ENCODE measurements at regions not wholly inside any gene's neighbourhood (a gene's known extent, or its start where the extent isn't known, plus 50 kb on each side); places are given as distances from the start of the nearest gene placed in this dataset.

- intact Hi-C loops (cut with DNase I): no loop called here
- Histone ChIP-seq H3K9me3 (no peaks in the 10 kb centered on the region), H3K27ac (no peak overlapping the region), H3K36me3 (replicated peaks in 1 of 2; ENCODE audit: insufficient read depth in 1 of 2, low read depth in 2 of 2) (no peaks in the 10 kb centered on the region), H3K4me1 (no peaks in the 10 kb centered on the region), H3K27me3 (no peaks in the 10 kb centered on the region), H3K4me3 (no peak overlapping the region)
- WGBS, 2 donors: 0 to 1% methylated on average over 3 of the region's 3 CpGs
- ATAC-seq (peak; percentile 71), DNase-seq (no peak)
- TF ChIP-seq CTCF (IDR thresholded peaks at IDR 0.05) (peak; percentile 23 to 84 (median 75)), POLR2A (IDR thresholded peaks at IDR 0.05) (no peak)
These were observed 439.2 kb downstream of the MCTP2 start for GRCh38 chr15:94670438-94671034.

- TF ChIP-seq CTCF (IDR thresholded peaks at IDR 0.05) (no peak), POLR2A (IDR thresholded peaks at IDR 0.05) (no peak)
- Histone ChIP-seq H3K4me1 (no peaks in the 10 kb centered on the region), H3K36me3 (replicated peaks in 1 of 2; ENCODE audit: insufficient read depth in 1 of 2, low read depth in 2 of 2) (no peaks in the 10 kb centered on the region), H3K27me3 (no peaks in the 10 kb centered on the region), H3K27ac (no peak overlapping the region), H3K9me3 (no peaks in the 10 kb centered on the region), H3K4me3 (no peak overlapping the region)
- 15 to 25% methylated on average over 8 of the region's 8 CpGs for WGBS, 2 donors
- peak in 1 of 4 donors; percentile 13 for DNase-seq
- intact Hi-C loops (cut with DNase I): no loop called here
- ATAC-seq: no peak
These were observed 440.6 kb downstream of the MCTP2 start for GRCh38 chr15:94671858-94672532.

- no peak for ATAC-seq
- intact Hi-C loops (cut with DNase I): no loop called here
- no peak for DNase-seq
- H3K9me3 ChIP-seq: no peaks in the 10 kb centered on the region
- no peak overlapping the region for H3K4me3 ChIP-seq
- H3K36me3 ChIP-seq (replicated peaks in 1 of 2; ENCODE audit: insufficient read depth in 1 of 2, low read depth in 2 of 2): no peaks in the 10 kb centered on the region
- TF ChIP-seq POLR2A (IDR thresholded peaks at IDR 0.05) (no peak), CTCF (IDR thresholded peaks at IDR 0.05) (no peak)
- H3K4me1 ChIP-seq: no peaks in the 10 kb centered on the region
- WGBS, 2 donors: 46 to 59% methylated on average over 6 to 9 of the region's 9 CpGs
- no peak overlapping the region for H3K27ac ChIP-seq
- no peaks in the 10 kb centered on the region for H3K27me3 ChIP-seq
These were observed 442.4 kb downstream of the MCTP2 start for GRCh38 chr15:94673801-94674200.

- intact Hi-C loops (cut with DNase I): no loop called here
- Histone ChIP-seq H3K4me3 (no peak overlapping the region), H3K4me1 (no peaks in the 10 kb centered on the region), H3K27me3 (no peaks in the 10 kb centered on the region), H3K9me3 (no peaks in the 10 kb centered on the region), H3K27ac (no peak overlapping the region), H3K36me3 (replicated peaks in 1 of 2; ENCODE audit: insufficient read depth in 1 of 2, low read depth in 2 of 2) (no peaks in the 10 kb centered on the region)
- 64 to 72% methylated on average over 10 of the region's 10 CpGs for WGBS, 2 donors
- ATAC-seq (no peak), DNase-seq (no peak)
- no peak for TF ChIP-seq POLR2A (IDR thresholded peaks at IDR 0.05)
- no peak for TF ChIP-seq CTCF (IDR thresholded peaks at IDR 0.05)
These were observed 442.9 kb downstream of the MCTP2 start for GRCh38 chr15:94674296-94674695.

Measured in body of pancreas (tissue), 4 donors.